Hepatocyte (in vitro differentiated cells): ENCODE measurements at regions not wholly inside any gene's neighbourhood (a gene's known extent, or its start where the extent isn't known, plus 50 kb on each side); places are given as distances from the start of the nearest gene placed in this dataset.

ENCODE experiments used
- DNase-seq: peaks from one replicate; pipeline ENCODE4 v3.0.0-alpha.2; 2016; ENCODE audit warnings: low spot score
- H2AFZ ChIP-seq: fragments of 200-600 bp; sonication (generic); 2 replicates; pipeline ENCODE4 v1.6.0; 2016; ENCODE audit warnings: antibody characterized with exemption, mild to moderate bottlenecking
- H3K27ac ChIP-seq: fragments of 200-600 bp; sonication (generic); 2 replicates; pipeline ENCODE4 v1.5.1; 2016; ENCODE audit warnings: mild to moderate bottlenecking
- H3K27me3 ChIP-seq: fragments of 200-600 bp; sonication (generic); 2 replicates; pipeline ENCODE4 v1.6.1; 2016
- H3K36me3 ChIP-seq: fragments of 200-600 bp; sonication (generic); replicated peaks from 2 replicates; pipeline ENCODE4 v1.5.1; 2016; ENCODE audit warnings: low read depth; ENCODE audit not compliant: insufficient read depth
- H3K4me1 ChIP-seq: fragments of 200-600 bp; sonication (generic); 2 replicates; pipeline ENCODE4 v1.5.1; 2016; ENCODE audit warnings: mild to moderate bottlenecking, moderate library complexity; ENCODE audit not compliant: insufficient read depth
- H3K4me2 ChIP-seq: fragments of 200-600 bp; sonication (generic); 2 replicates; pipeline ENCODE4 v1.6.0; 2016
- H3K4me3 ChIP-seq: fragments of 200-600 bp; sonication (generic); 2 replicates; pipeline ENCODE4 v1.5.1; 2016; ENCODE audit warnings: mild to moderate bottlenecking
- H3K79me2 ChIP-seq: fragments of 200-600 bp; sonication (generic); 2 replicates; pipeline ENCODE4 v1.6.0; 2017; ENCODE audit warnings: mild to moderate bottlenecking
- H3K9me2 ChIP-seq: fragments of 200-600 bp; sonication (generic); replicated peaks from 2 replicates; pipeline ENCODE4 v1.6.0; 2017; ENCODE audit warnings: mild to moderate bottlenecking; ENCODE audit not compliant: insufficient read depth
- H3K9me3 ChIP-seq: fragments of 200-600 bp; sonication (generic); 2 replicates; pipeline ENCODE4 v1.5.1; 2016; ENCODE audit warnings: low read depth, mild to moderate bottlenecking
- H4K20me1 ChIP-seq: fragments of 200-600 bp; sonication (generic); 2 replicates; pipeline ENCODE4 v1.6.0; 2016; ENCODE audit warnings: mild to moderate bottlenecking; ENCODE audit not compliant: insufficient read depth, poor library complexity, severe bottlenecking
- CTCF ChIP-seq: fragments of 200-600 bp; sonication (generic); IDR thresholded peaks from 2 replicates; pipeline ENCODE4 v1.5.1; 2016; ENCODE audit warnings: antibody characterized with exemption, mild to moderate bottlenecking; ENCODE audit not compliant: poor library complexity
- EZH2 ChIP-seq: fragments of 200-600 bp; sonication (generic); IDR thresholded peaks from 2 replicates; pipeline ENCODE4 v1.6.1; 2016; ENCODE audit warnings: antibody characterized with exemption, mild to moderate bottlenecking, borderline replicate concordance
- EZH2phosphoT487 ChIP-seq: fragments of 200-600 bp; sonication (generic); IDR thresholded peaks from one replicate; pipeline ENCODE4 v1.6.1; 2018; ENCODE audit warnings: antibody characterized with exemption, mild to moderate bottlenecking, low read depth, moderate library complexity; ENCODE audit not compliant: unreplicated experiment, severe bottlenecking
- WGBS: methylation state at CpG from one replicate; pipeline ENCODE4 v1.1.6; 2016; ENCODE audit warnings: low lambda C conversion rate; ENCODE audit errors: missing lambda C conversion rate; 5-methylcytosine and 5-hydroxymethylcytosine counted together

GRCh38 chr17:53560953-53561352 is 261.8 kb upstream of the KIF2B start:
- Histone ChIP-seq H3K9me2 (no peaks in the 10 kb centered on the region), H2AFZ (no peak overlapping the region), H3K27ac (no peak overlapping the region), H3K36me3 (no peaks in the 10 kb centered on the region), H3K4me2 (no peak overlapping the region), H3K79me2 (no peaks in the 10 kb centered on the region), H3K4me1 (no peaks in the 10 kb centered on the region), H3K4me3 (no peak overlapping the region), H3K27me3 (no peaks in the 10 kb centered on the region), H3K9me3 (no peaks in the 10 kb centered on the region), H4K20me1 (no peaks in the 10 kb centered on the region)
- WGBS = 0% methylated on average over 1 of the region's 1 CpG
- TF ChIP-seq EZH2 (no peak), CTCF (no peak), EZH2phosphoT487 (no peak)
- no peak for DNase-seq

DNA sequence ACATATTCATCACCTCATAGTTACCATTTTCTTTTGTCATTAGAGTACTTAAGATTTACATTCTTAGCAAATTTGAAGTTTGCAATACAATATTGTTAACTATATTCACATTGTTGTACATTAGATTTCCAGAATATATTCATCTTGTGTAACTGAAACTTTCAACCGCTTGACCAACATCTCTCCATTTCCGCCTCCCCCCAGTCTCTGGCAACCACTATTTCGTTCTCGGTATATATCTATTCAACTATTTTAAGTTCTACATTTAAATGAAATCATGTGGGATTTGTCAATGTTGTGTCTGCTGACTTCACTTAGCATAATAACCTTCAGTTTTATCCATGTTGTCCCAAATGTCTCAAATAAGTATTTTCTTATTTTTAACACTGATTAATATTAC is 274.5 kb upstream of the KIF2B start:
- TF ChIP-seq EZH2 (no peak), EZH2phosphoT487 (no peak), CTCF (no peak)
- Histone ChIP-seq H3K4me3 (no peak overlapping the region), H3K27ac (no peak overlapping the region), H3K9me2 (peaks cover 3% of the 10 kb centered on the region), H3K36me3 (no peaks in the 10 kb centered on the region), H3K9me3 (no peaks in the 10 kb centered on the region), H4K20me1 (no peaks in the 10 kb centered on the region), H2AFZ (no peak overlapping the region), H3K4me2 (no peak overlapping the region), H3K4me1 (no peaks in the 10 kb centered on the region), H3K27me3 (no peaks in the 10 kb centered on the region), H3K79me2 (no peaks in the 10 kb centered on the region)
- 99% methylated on average over 4 of the region's 4 CpGs for WGBS
- DNase-seq = no peak

DNA sequence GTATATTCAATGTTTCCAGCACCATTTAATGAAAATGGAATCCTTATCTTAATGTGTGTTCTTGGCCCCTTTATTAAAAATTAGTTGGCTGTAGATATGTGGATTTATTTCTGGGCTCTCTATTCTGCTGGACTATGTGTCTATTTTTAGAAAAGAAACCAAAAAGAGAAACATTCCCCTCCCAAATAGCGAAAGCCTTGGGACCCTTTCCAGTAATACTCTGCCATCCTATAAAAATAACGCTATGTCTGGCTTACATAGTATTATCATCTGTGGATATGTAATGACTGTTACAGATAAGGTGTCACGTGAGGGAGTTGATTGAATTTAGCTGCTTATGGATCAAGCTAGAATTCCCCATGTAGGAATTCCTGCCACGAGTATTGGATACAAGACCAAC is 279.3 kb upstream of the KIF2B start:
- Histone ChIP-seq H3K79me2 (no peaks in the 10 kb centered on the region), H3K4me2 (no peak overlapping the region), H3K27me3 (no peaks in the 10 kb centered on the region), H3K4me1 (no peaks in the 10 kb centered on the region), H3K27ac (no peak overlapping the region), H3K36me3 (no peaks in the 10 kb centered on the region), H3K9me3 (no peaks in the 10 kb centered on the region), H4K20me1 (no peaks in the 10 kb centered on the region), H3K4me3 (no peak overlapping the region), H3K9me2 (peaks cover 3% of the 10 kb centered on the region), H2AFZ (no peak overlapping the region)
- 63% methylated on average over 4 of the region's 4 CpGs for whole genome bisulfite sequencing
- no peak for DNase-seq
- TF ChIP-seq CTCF (no peak), EZH2phosphoT487 (no peak)

- no peaks in the 10 kb centered on the region for H3K4me1 ChIP-seq
- 95% methylated on average over 2 of the region's 2 CpGs for WGBS
- no peaks in the 10 kb centered on the region for H3K79me2 ChIP-seq
- no peak overlapping the region for H3K4me2 ChIP-seq
- no peak for DNase-seq
- no peaks in the 10 kb centered on the region for H4K20me1 ChIP-seq
- H3K9me2 ChIP-seq = no peaks in the 10 kb centered on the region
- no peak overlapping the region for H2AFZ ChIP-seq
- H3K4me3 ChIP-seq = no peak overlapping the region
- TF ChIP-seq EZH2phosphoT487 = no peak
- TF ChIP-seq CTCF = no peak
- no peak for TF ChIP-seq EZH2
- no peaks in the 10 kb centered on the region for H3K36me3 ChIP-seq
- no peaks in the 10 kb centered on the region for H3K9me3 ChIP-seq
- H3K27ac ChIP-seq = no peak overlapping the region
- H3K27me3 ChIP-seq = no peaks in the 10 kb centered on the region
Measured at GRCh38 chr17:53538129-53538617, 284.6 kb upstream of the KIF2B start.
